ENCODE measurements at regions not wholly inside any gene's neighbourhood (a gene's known extent, or its start where the extent isn't known, plus 50 kb on each side); places are given as distances from the start of the nearest gene placed in this dataset.

DNA sequence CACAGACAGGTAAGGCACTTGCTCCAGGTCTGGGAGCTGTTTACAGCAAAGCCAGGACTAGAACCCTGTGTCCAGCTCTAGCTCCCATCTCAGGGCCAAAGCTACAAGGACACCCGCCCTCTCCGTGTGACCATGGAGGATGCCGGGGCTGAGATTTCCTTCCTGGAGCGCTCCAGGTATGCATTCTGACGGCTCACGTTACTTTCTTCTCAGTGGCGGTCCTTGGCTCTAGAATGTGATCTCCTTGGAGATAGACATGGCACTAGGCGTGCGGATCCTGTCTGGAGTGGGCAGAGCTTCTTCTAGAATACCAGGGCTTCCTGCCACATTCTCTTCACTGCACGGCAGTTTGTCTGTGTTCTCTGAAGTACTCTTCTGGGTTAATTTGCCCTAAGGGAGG is 185.7 kb downstream of the OPA1 start:
- Histone ChIP-seq H3K9ac (no peak overlapping the region), H3K4me2 (no peak overlapping the region), H3K27ac (no peak overlapping the region), H3K4me1 (no peaks in the 10 kb centered on the region), H3K36me3 (no peaks in the 10 kb centered on the region), H3K4me3 (no peak overlapping the region), H3K9me3 (no peaks in the 10 kb centered on the region), H3K27me3 (peaks cover 18% of the 10 kb centered on the region; the same call in 1 of the 2 replicates), H4K20me1 (no peaks in the 10 kb centered on the region)
- TF ChIP-seq Cebpa-rat (IDR thresholded peaks at IDR 0.05), result no peak

DNA sequence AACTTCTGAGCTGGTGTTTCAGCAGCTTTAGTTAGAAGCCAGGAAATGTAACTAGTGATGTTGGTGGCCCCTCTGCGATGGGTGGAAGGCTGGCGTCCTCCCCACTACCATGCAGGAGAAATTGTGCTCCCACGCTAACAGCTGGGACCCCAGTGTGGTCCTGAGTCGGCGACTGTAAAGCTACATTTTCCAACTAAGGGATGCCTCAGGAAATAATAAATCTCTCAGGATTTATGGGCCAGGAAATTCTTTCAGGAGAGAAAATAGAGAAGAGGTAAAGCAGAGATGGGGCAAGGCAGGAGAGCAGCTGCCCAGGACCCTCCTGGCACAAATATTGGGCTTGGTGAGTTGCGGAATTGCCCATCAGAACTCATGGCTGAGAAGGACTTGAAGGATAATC is 186.9 kb downstream of the OPA1 start:
- no peaks in the 10 kb centered on the region for H3K4me1 ChIP-seq
- no peak overlapping the region for H3K27ac ChIP-seq
- no peak overlapping the region for H3K4me3 ChIP-seq
- no peak overlapping the region for H3K4me2 ChIP-seq
- no peaks in the 10 kb centered on the region for H3K36me3 ChIP-seq
- H3K9ac ChIP-seq, result no peak overlapping the region
- TF ChIP-seq Cebpa-rat (IDR thresholded peaks at IDR 0.05), result no peak
- peaks cover 18% of the 10 kb centered on the region; the same call in 1 of the 2 replicates for H3K27me3 ChIP-seq
- H3K9me3 ChIP-seq, result no peaks in the 10 kb centered on the region
- no peaks in the 10 kb centered on the region for H4K20me1 ChIP-seq

GRCh38 chr3:193780397-193780796 is 187.4 kb downstream of the OPA1 start:
- Histone ChIP-seq H4K20me1 (no peaks in the 10 kb centered on the region), H3K36me3 (no peaks in the 10 kb centered on the region), H3K4me2 (no peak overlapping the region), H3K9me3 (no peaks in the 10 kb centered on the region), H3K4me3 (no peak overlapping the region), H3K27ac (no peak overlapping the region), H3K9ac (no peak overlapping the region), H3K4me1 (no peaks in the 10 kb centered on the region), H3K27me3 (peaks cover 18% of the 10 kb centered on the region; the same call in 1 of the 2 replicates)
- TF ChIP-seq Cebpa-rat (IDR thresholded peaks at IDR 0.05), result no peak

- Histone ChIP-seq H3K4me2 (no peak overlapping the region), H3K4me1 (no peaks in the 10 kb centered on the region)
- no peak for TF ChIP-seq Cebpa-rat (IDR thresholded peaks at IDR 0.05)
These were observed 187.9 kb downstream of the OPA1 start for GRCh38 chr3:193780810-193781478.

DNA sequence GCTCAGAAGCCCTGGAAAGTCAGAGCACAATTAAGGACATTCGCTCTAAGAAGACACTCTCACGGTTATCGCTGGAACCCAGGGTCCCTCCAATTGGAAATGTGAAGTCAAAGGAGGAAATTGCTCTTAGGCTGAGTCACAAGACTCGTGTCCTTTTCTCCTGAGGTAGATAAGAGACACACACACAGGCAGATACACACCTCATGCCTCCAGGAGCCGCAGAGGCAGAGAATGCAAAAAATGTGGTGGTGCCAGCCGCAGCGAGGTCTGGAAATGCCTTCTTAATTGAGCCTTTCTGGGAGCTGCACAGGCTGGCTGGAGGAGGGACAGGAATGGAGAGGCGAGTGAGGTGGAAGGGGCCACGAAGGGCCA is 189.3 kb downstream of the OPA1 start:
- Histone ChIP-seq H3K9me3 (no peaks in the 10 kb centered on the region), H3K27me3 (peaks cover 18% of the 10 kb centered on the region; the same call in 1 of the 2 replicates), H3K4me2 (no peak overlapping the region), H3K36me3 (no peaks in the 10 kb centered on the region), H3K9ac (no peak overlapping the region), H3K4me1 (no peaks in the 10 kb centered on the region), H3K4me3 (no peak overlapping the region), H3K27ac (no peak overlapping the region), H4K20me1 (no peaks in the 10 kb centered on the region)
- no peak for TF ChIP-seq Cebpa-rat (IDR thresholded peaks at IDR 0.05)

More at GRCh38 chr3:193780810-193781478, 187.9 kb downstream of the OPA1 start:
- Histone ChIP-seq H3K4me3 (no peak overlapping the region), H3K36me3 (no peaks in the 10 kb centered on the region), H4K20me1 (no peaks in the 10 kb centered on the region), H3K9ac (no peak overlapping the region), H3K27me3 (peaks cover 18% of the 10 kb centered on the region; the same call in 1 of the 2 replicates), H3K27ac (no peak overlapping the region), H3K9me3 (no peaks in the 10 kb centered on the region)

DNA sequence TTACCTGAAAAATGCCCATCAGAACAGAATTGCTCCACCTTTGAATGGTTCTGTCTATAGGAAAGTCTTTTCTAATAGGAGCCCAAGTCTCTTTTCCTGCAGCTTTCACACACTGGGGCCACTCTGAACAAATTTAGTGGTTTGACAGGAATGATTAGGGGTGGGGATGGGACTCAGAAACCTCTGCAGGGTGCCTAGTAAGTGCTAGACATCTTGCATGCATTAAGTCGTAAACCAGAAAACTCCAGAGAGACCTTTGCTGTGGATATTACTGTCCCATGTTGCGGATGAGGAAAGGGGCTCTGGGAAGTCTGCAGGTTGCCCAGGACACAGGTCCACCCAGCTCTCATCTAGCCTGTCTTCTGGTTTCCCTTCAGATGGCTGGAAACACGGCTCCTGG is 189.7 kb downstream of the OPA1 start:
- Histone ChIP-seq H3K4me1 (no peaks in the 10 kb centered on the region), H3K27ac (no peak overlapping the region), H3K36me3 (no peaks in the 10 kb centered on the region), H4K20me1 (no peaks in the 10 kb centered on the region), H3K4me3 (no peak overlapping the region), H3K9me3 (no peaks in the 10 kb centered on the region), H3K27me3 (peaks cover 18% of the 10 kb centered on the region; the same call in 1 of the 2 replicates), H3K9ac (no peak overlapping the region), H3K4me2 (no peak overlapping the region)
- no peak for TF ChIP-seq Cebpa-rat (IDR thresholded peaks at IDR 0.05)

GRCh38 chr3:193783166-193783896 is 190.3 kb downstream of the OPA1 start:
- Histone ChIP-seq H4K20me1 (no peaks in the 10 kb centered on the region), H3K4me2 (no peak overlapping the region), H3K9me3 (no peaks in the 10 kb centered on the region), H3K27ac (no peak overlapping the region), H3K4me3 (no peak overlapping the region), H3K27me3 (peaks cover 17% of the 10 kb centered on the region; the same call in 1 of the 2 replicates), H3K36me3 (no peaks in the 10 kb centered on the region), H3K9ac (no peak overlapping the region), H3K4me1 (no peaks in the 10 kb centered on the region)
- TF ChIP-seq Cebpa-rat (IDR thresholded peaks at IDR 0.05), result no peak

DNA sequence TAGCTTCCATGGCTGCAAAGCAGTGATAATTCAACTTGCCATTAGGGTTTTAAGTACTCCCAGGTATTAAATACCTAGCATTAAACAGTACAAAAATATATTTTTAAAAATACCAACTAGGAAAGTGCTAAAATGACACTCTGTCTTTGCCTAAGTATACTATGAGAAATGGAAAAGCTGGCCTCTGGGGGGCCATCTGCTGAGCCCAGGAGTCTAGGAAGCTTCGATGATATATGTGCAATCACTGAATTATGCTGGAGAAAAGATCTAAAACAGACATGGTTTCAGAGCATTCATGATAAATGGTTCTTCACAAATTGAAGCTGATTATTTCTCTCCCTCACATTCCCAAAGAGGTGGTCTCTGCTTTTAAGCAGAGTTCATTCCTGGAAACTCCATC is 191.8 kb downstream of the OPA1 start:
- TF ChIP-seq Cebpa-rat (IDR thresholded peaks at IDR 0.05), result no peak

DNA sequence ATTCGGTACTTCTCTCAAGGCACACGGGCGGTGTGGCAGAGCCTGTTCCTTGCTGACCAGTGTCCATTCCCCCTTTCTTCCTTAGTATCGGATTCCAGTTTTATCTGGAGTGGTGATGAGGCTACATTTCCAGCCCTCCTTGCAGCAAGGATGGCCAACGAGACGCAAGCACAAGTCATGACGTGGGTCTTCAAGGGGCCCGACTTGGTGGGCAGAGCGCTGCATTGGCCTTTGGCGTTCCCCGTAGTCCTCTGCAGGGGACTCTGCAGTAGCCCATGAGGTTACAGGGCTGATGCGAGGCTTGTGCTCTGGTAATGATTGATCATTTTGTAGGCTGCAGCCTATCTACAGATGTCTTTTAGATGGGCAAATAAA is 194.5 kb downstream of the OPA1 start:
- H3K4me2 ChIP-seq, result no peak overlapping the region

More for the DNA sequence above, 191.8 kb downstream of the OPA1 start:
- H3K9me3 ChIP-seq, result no peaks in the 10 kb centered on the region
- H3K4me1 ChIP-seq, result no peaks in the 10 kb centered on the region
- H3K9ac ChIP-seq, result no peak overlapping the region
- H3K36me3 ChIP-seq, result no peaks in the 10 kb centered on the region
- H4K20me1 ChIP-seq, result no peaks in the 10 kb centered on the region
- no peak overlapping the region for H3K27ac ChIP-seq
- H3K27me3 ChIP-seq, result peaks cover 2% of the 10 kb centered on the region; the same call in 1 of the 2 replicates
- H3K4me3 ChIP-seq, result no peak overlapping the region
- no peak overlapping the region for H3K4me2 ChIP-seq

More for the DNA sequence above, 194.5 kb downstream of the OPA1 start:
- TF ChIP-seq Cebpa-rat (IDR thresholded peaks at IDR 0.05), result no peak
- no peaks in the 10 kb centered on the region for H3K9me3 ChIP-seq
- no peaks in the 10 kb centered on the region for H4K20me1 ChIP-seq
- no peak overlapping the region for H3K9ac ChIP-seq
- H3K27ac ChIP-seq, result no peak overlapping the region
- no peaks in the 10 kb centered on the region for H3K27me3 ChIP-seq
- no peak overlapping the region for H3K4me3 ChIP-seq
- no peaks in the 10 kb centered on the region for H3K4me1 ChIP-seq
- H3K36me3 ChIP-seq, result no peaks in the 10 kb centered on the region

Measured in BLaER1 (cell line).